H9 (cell line): ENCODE measurements at regions not wholly inside any gene's neighbourhood (a gene's known extent, or its start where the extent isn't known, plus 50 kb on each side); places are given as distances from the start of the nearest gene placed in this dataset.

Experiments used
- DNase-seq: peaks from one replicate; pipeline ENCODE4 v3.0.0-alpha.2; 2017
- H2AFZ ChIP-seq: one replicate; pipeline ENCODE4 v1.6.1; 2013; ENCODE audit warnings: mild to moderate bottlenecking, low read length, control low read depth, moderate library complexity
- H2AK5ac ChIP-seq: 2 replicates; pipeline ENCODE4 v1.6.1; 2013; ENCODE audit warnings: low read length, control low read depth, mixed read lengths; ENCODE audit not compliant: insufficient read length
- H2BK120ac ChIP-seq: one replicate; pipeline ENCODE4 v1.6.1; 2013; ENCODE audit warnings: low read depth, mild to moderate bottlenecking, low read length, control low read depth, inconsistent platforms; ENCODE audit not compliant: poor library complexity, severe bottlenecking
- H2BK12ac ChIP-seq: 2 replicates; pipeline ENCODE4 v1.6.1; 2013; ENCODE audit warnings: low read length, control low read depth, mixed read lengths, low read depth; ENCODE audit not compliant: insufficient read length
- H2BK15ac ChIP-seq: 2 replicates; pipeline ENCODE4 v1.6.1; 2013; ENCODE audit warnings: low read depth, low read length, control low read depth
- H2BK20ac ChIP-seq: one replicate; pipeline ENCODE4 v1.6.1; 2013; ENCODE audit warnings: low read depth, mild to moderate bottlenecking, low read length, control low read depth, inconsistent platforms; ENCODE audit not compliant: poor library complexity, severe bottlenecking
- H2BK5ac ChIP-seq: 2 replicates; pipeline ENCODE4 v1.6.1; 2013; ENCODE audit warnings: low read length, control low read depth, mixed read lengths; ENCODE audit not compliant: insufficient read length
- H3K14ac ChIP-seq: 2 replicates; pipeline ENCODE4 v1.6.1; 2013; ENCODE audit warnings: low read length, control low read depth; ENCODE audit not compliant: insufficient read depth
- H3K18ac ChIP-seq: 2 replicates; pipeline ENCODE4 v1.6.1; 2013; ENCODE audit warnings: low read depth, mild to moderate bottlenecking, mixed read lengths, low read length, control low read depth; ENCODE audit not compliant: insufficient read length
- H3K23ac ChIP-seq: 2 replicates; pipeline ENCODE4 v1.6.1; 2013; ENCODE audit warnings: low read length, control low read depth, mixed read lengths, low read depth; ENCODE audit not compliant: insufficient read length
- H3K23me2 ChIP-seq: 2 replicates; pipeline ENCODE4 v1.6.1; 2013; ENCODE audit warnings: low read depth, mild to moderate bottlenecking, mixed read lengths, low read length, control low read depth; ENCODE audit not compliant: insufficient read length, poor library complexity, severe bottlenecking
- H3K27ac ChIP-seq: 2 replicates; pipeline ENCODE4 v1.5.1; 2013; ENCODE audit warnings: low read length, control low read depth, mixed read lengths, low read depth; ENCODE audit not compliant: insufficient read length
- H3K27me3 ChIP-seq: 2 replicates; pipeline ENCODE4 v1.6.1; 2013; ENCODE audit warnings: low read length, control low read depth, inconsistent platforms; ENCODE audit not compliant: insufficient read depth
- H3K4ac ChIP-seq: 2 replicates; pipeline ENCODE4 v1.6.1; 2013; ENCODE audit warnings: low read depth, mild to moderate bottlenecking, control low read depth, inconsistent platforms, low read length, moderate library complexity
- H3K4me1 ChIP-seq: 2 replicates; pipeline ENCODE4 v1.6.1; 2013; ENCODE audit warnings: low read length, control low read depth, inconsistent platforms; ENCODE audit not compliant: insufficient read depth
- H3K4me2 ChIP-seq: 2 replicates; pipeline ENCODE4 v1.6.1; 2013; ENCODE audit warnings: low read length, control low read depth, mixed read lengths; ENCODE audit not compliant: insufficient read length, insufficient read depth
- H3K56ac ChIP-seq: 2 replicates; pipeline ENCODE4 v1.6.1; 2013; ENCODE audit warnings: low read depth, mild to moderate bottlenecking, mixed read lengths, low read length, control low read depth; ENCODE audit not compliant: insufficient read length
- H3K79me1 ChIP-seq: 2 replicates; pipeline ENCODE4 v1.6.1; 2013; ENCODE audit warnings: low read depth, mild to moderate bottlenecking, moderate library complexity, low read length, control low read depth, inconsistent platforms; ENCODE audit not compliant: insufficient read depth, poor library complexity, severe bottlenecking
- H3K79me2 ChIP-seq: 2 replicates; pipeline ENCODE4 v1.6.1; 2013; ENCODE audit warnings: low read length, control low read depth, inconsistent platforms; ENCODE audit not compliant: insufficient read depth
- H3K9ac ChIP-seq: 2 replicates; pipeline ENCODE4 v1.6.1; 2013; ENCODE audit warnings: low read length, control low read depth, mixed read lengths; ENCODE audit not compliant: insufficient read length; ENCODE audit errors: extremely low read depth
- H3K9me3 ChIP-seq: one replicate; pipeline ENCODE4 v1.6.1; 2013; ENCODE audit warnings: low read depth, low read length, inconsistent platforms; ENCODE audit not compliant: control insufficient read depth
- H3T11ph ChIP-seq: one replicate; pipeline ENCODE4 v1.6.1; 2013; ENCODE audit warnings: mild to moderate bottlenecking, low read length, control low read depth, inconsistent platforms
- H4K20me1 ChIP-seq: one replicate; pipeline ENCODE4 v1.6.1; 2013; ENCODE audit not compliant: control insufficient read depth, insufficient read length, insufficient read depth
- H4K5ac ChIP-seq: 2 replicates; pipeline ENCODE4 v1.6.1; 2013; ENCODE audit warnings: low read depth, mild to moderate bottlenecking, mixed read lengths, low read length, control low read depth; ENCODE audit not compliant: insufficient read length
- H4K8ac ChIP-seq: replicated peaks from 2 replicates; pipeline ENCODE4 v1.6.1; 2013; ENCODE audit warnings: low read length, control low read depth, mixed read lengths, low read depth; ENCODE audit not compliant: insufficient read length
- H4K91ac ChIP-seq: 2 replicates; pipeline ENCODE4 v1.6.1; 2013; ENCODE audit warnings: low read depth, mild to moderate bottlenecking, moderate library complexity, mixed read lengths, low read length, control low read depth; ENCODE audit not compliant: insufficient read length
- H3K27ac Mint-ChIP-seq, 3 experiments: 2 replicates in 2 of 3; 3 replicates in 1 of 3; pipeline ENCODE4 v1.8.0; 2020 to 2021; ENCODE audit warnings: mixed read lengths in 3 of 3, mild to moderate bottlenecking in 1 of 3, moderate library complexity in 1 of 3
- H3K27me3 Mint-ChIP-seq: 2 replicates; pipeline ENCODE4 v1.8.0; 2021; ENCODE audit warnings: low read depth, mild to moderate bottlenecking, moderate library complexity, mixed read lengths
- H3K36me3 Mint-ChIP-seq, 3 experiments: 2 replicates in 2 of 3; 3 replicates in 1 of 3; pipeline ENCODE4 v1.8.0; 2020 to 2021; ENCODE audit warnings: low read depth in 3 of 3, mixed read lengths in 3 of 3; ENCODE audit not compliant: insufficient read depth in 1 of 3
- H3K4me1 Mint-ChIP-seq, 2 experiments: 2 replicates each; pipeline ENCODE4 v1.8.0; 2020; ENCODE audit warnings: mixed read lengths in 2 of 2
- H3K4me3 Mint-ChIP-seq, 2 experiments: 2 replicates in 1 of 2; 3 replicates in 1 of 2; pipeline ENCODE4 v1.8.0; 2020 to 2021; ENCODE audit warnings: mild to moderate bottlenecking in 2 of 2, mixed read lengths in 2 of 2, moderate library complexity in 1 of 2
- H3K9me3 Mint-ChIP-seq, 2 experiments: 2 replicates in 1 of 2; 3 replicates in 1 of 2; pipeline ENCODE4 v1.8.0; 2020; ENCODE audit warnings: mild to moderate bottlenecking in 2 of 2, mixed read lengths in 2 of 2, moderate library complexity in 1 of 2
- WGBS: extraction: QIAGEN DNeasy Blood & Tissue Kit; methylation state at CpG from one replicate; pipeline ENCODE4 v1.1.7; 2013; ENCODE audit warnings: missing lambda C conversion rate, low lambda C conversion rate, mixed read lengths; ENCODE audit not compliant: insufficient read length; ENCODE audit errors: extremely low coverage; 5-methylcytosine and 5-hydroxymethylcytosine counted together
- TF ChIP-seq, protein P1 (sequence below): fragments of 200-600 bp; sonication (generic); conservative IDR thresholded peaks from 3 replicates; pipeline ENCODE4 v1.8.0; 2021; ENCODE audit warnings: antibody characterized with exemption, mild to moderate bottlenecking

DNA sequence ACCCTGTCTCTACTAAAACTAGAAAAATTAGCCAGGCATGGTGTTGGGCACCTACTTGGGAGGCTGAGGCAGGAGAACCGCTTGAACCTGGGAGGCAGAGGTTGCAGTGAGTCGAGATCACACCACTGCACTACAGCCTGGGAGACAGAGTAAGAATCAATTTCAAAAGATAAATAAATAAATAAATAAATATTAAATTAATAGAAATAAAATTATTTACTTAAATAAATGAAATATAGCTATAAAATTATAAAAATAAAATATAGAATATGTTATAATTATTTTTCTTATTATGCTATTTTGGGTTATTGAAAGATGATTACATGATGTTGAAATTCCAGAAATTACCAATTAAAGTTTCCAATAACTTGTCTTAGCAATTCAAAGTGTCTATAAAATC, 1029.8 kb upstream of the AGA start:
- WGBS: no CpG with 5 or more reads among the region's 2 CpGs
- no peak overlapping the region for H3K23ac ChIP-seq

More for the DNA sequence above, 1029.8 kb upstream of the AGA start:
- Mint-ChIP-seq H3K4me3 (no peak overlapping the region), H3K27me3 (no peaks in the 10 kb centered on the region), H3K27ac (no peak overlapping the region), H3K9me3 (no peaks in the 10 kb centered on the region), H3K4me1 (peaks cover 7% of the 10 kb centered on the region in 2 experiments), H3K36me3 (0 out of 7 replicates have a peak, but pooled peaks cover 0 to 1% (median 0%) of the 10 kb centered on the region in 3 experiments)
- Histone ChIP-seq H3K14ac (no peak overlapping the region), H3K56ac (no peak overlapping the region), H3K4ac (no peak overlapping the region), H3K23me2 (no peaks in the 10 kb centered on the region), H4K20me1 (no peaks in the 10 kb centered on the region), H4K91ac (no peak overlapping the region), H2BK5ac (no peak overlapping the region), H3K79me2 (no peaks in the 10 kb centered on the region), H2BK15ac (no peak overlapping the region), H3K27me3 (no peaks in the 10 kb centered on the region), H2AK5ac (no peak overlapping the region), H3T11ph (no peak overlapping the region), H3K4me1 (0 out of 2 replicates have a peak, but pooled peaks cover 2% of the 10 kb centered on the region), H3K27ac (no peak overlapping the region), H3K79me1 (no peaks in the 10 kb centered on the region), H4K5ac (no peak overlapping the region), H3K18ac (no peak overlapping the region), H3K4me2 (no peak overlapping the region), H2AFZ (no peak overlapping the region), H4K8ac (no peak overlapping the region), H2BK120ac (no peak overlapping the region), H2BK12ac (no peak overlapping the region), H3K9me3 (no peaks in the 10 kb centered on the region), H2BK20ac (no peak overlapping the region), H3K9ac (no peak overlapping the region)
- TF ChIP-seq, protein P1, sequence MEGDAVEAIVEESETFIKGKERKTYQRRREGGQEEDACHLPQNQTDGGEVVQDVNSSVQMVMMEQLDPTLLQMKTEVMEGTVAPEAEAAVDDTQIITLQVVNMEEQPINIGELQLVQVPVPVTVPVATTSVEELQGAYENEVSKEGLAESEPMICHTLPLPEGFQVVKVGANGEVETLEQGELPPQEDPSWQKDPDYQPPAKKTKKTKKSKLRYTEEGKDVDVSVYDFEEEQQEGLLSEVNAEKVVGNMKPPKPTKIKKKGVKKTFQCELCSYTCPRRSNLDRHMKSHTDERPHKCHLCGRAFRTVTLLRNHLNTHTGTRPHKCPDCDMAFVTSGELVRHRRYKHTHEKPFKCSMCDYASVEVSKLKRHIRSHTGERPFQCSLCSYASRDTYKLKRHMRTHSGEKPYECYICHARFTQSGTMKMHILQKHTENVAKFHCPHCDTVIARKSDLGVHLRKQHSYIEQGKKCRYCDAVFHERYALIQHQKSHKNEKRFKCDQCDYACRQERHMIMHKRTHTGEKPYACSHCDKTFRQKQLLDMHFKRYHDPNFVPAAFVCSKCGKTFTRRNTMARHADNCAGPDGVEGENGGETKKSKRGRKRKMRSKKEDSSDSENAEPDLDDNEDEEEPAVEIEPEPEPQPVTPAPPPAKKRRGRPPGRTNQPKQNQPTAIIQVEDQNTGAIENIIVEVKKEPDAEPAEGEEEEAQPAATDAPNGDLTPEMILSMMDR: no peak
- DNase-seq: no peak
